K562 (cell line): ENCODE measurements at regions not wholly inside any gene's neighbourhood (a gene's known extent, or its start where the extent isn't known, plus 50 kb on each side); places are given as distances from the start of the nearest gene placed in this dataset.

Experiments used
- ATAC-seq: fragments of 200-7000 bp; cut with Tn5 transposase; 3 replicates; pipeline ENCODE4 v1.9.1; 2020; ENCODE audit warnings: moderate library complexity
- BruUV-seq: library from RNA; stranded (reverse); fragments of 400-500 nt; replicated peaks from 2 replicates; lab custom pipeline; 2021; lab: Mats Ljungman, UMichigan
- CTCF ChIA-PET: fragments of 300-600 bp; formaldehyde crosslinking; extraction: SDS; loops from one replicate; lab custom pipeline; 2021; ENCODE audit warnings: low intra/inter-chr PET ratio; lab: Yijun Ruan, JAX
- POLR2A ChIA-PET: fragments of 300-600, 350-650 bp; sonication (Branson Sonifier 250); formaldehyde crosslinking; extraction: SDS; loops from one replicate; lab custom pipeline; 2021; ENCODE audit warnings: antibody characterized with exemption, inconsistent platforms; lab: Yijun Ruan, JAX
- DNase-seq, 4 experiments: peaks; one replicate each; pipeline versions ENCODE4 v3.0.0 to v3.0.0-alpha.2; 2011 to 2018; ENCODE audit warnings: low spot score in 3 of 4, mixed read lengths in 3 of 4; ENCODE audit errors: extremely low read depth in 1 of 4
- FAIRE-seq: peaks from 2 replicates; lab custom pipeline; 2011; peaks lifted over from hg19 to GRCh38; lab: Jason Lieb, UNC
- H2AFZ ChIP-seq: 2 replicates; pipeline ENCODE4 v1.6.0; 2011; ENCODE audit warnings: low read depth, low read length, control low read depth, inconsistent platforms
- H3K27ac ChIP-seq: fragments of 200-600 bp; 3 replicates; pipeline ENCODE4 v1.8.0; 2011; ENCODE audit warnings: low read depth, mild to moderate bottlenecking, control low read depth, inconsistent platforms, low read length, moderate library complexity, mixed read lengths; ENCODE audit errors: extremely low read depth
- H3K27me3 ChIP-seq, 2 experiments: fragments of 300-600 bp in 1 of 2; 2 replicates in 1 of 2; 3 replicates in 1 of 2; pipeline versions ENCODE4 v1.6.0 to v1.8.0; 2011; ENCODE audit warnings: inconsistent platforms in 2 of 2, low read length in 2 of 2, mild to moderate bottlenecking in 1 of 2, mixed read lengths in 1 of 2, moderate library complexity in 1 of 2; ENCODE audit not compliant: control insufficient read depth in 2 of 2, insufficient read depth in 2 of 2
- H3K36me3 ChIP-seq: fragments of 300-600 bp; 3 replicates; pipeline ENCODE4 v1.8.0; 2011; ENCODE audit warnings: mild to moderate bottlenecking, low read length, inconsistent platforms; ENCODE audit not compliant: control insufficient read depth, insufficient read depth
- H3K4me1 ChIP-seq, 2 experiments: fragments of 200-600 bp in 1 of 2; replicated peaks in 1 of 2; 2 replicates in 1 of 2; 3 replicates in 1 of 2; pipeline versions ENCODE4 v1.5.1 to v1.8.0; 2011; ENCODE audit warnings: inconsistent platforms in 2 of 2, low read length in 2 of 2, mild to moderate bottlenecking in 1 of 2, mixed read lengths in 1 of 2, moderate library complexity in 1 of 2; ENCODE audit not compliant: control insufficient read depth in 2 of 2, insufficient read depth in 2 of 2
- H3K4me2 ChIP-seq: 2 replicates; pipeline ENCODE4 v1.6.1; 2011; ENCODE audit warnings: low read length, control low read depth, inconsistent platforms, mixed read lengths; ENCODE audit not compliant: insufficient read depth
- H3K4me3 ChIP-seq: fragments of 200-600 bp; sonication (generic), shearing (Covaris generic); 2 replicates; pipeline ENCODE4 v1.5.1; 2016; ENCODE audit warnings: control low read depth, inconsistent platforms
- H3K79me2 ChIP-seq: fragments of 200-600 bp; 3 replicates; pipeline ENCODE4 v1.8.0; 2011; ENCODE audit warnings: low read length, inconsistent platforms; ENCODE audit not compliant: control insufficient read depth, insufficient read depth
- H3K9ac ChIP-seq, 2 experiments: 2 replicates each; pipeline versions ENCODE4 v1.6.0 to v1.6.1; 2011; ENCODE audit warnings: low read depth in 2 of 2, low read length in 2 of 2, control low read depth in 1 of 2, inconsistent platforms in 1 of 2, mild to moderate bottlenecking in 1 of 2, mixed read lengths in 1 of 2; ENCODE audit not compliant: insufficient read depth in 1 of 2
- H3K9me1 ChIP-seq: one replicate; pipeline ENCODE4 v1.6.0; 2011; ENCODE audit warnings: inconsistent platforms, mild to moderate bottlenecking, low read length, moderate library complexity; ENCODE audit not compliant: control insufficient read depth, insufficient read depth
- H3K9me3 ChIP-seq: replicated peaks from 2 replicates; pipeline ENCODE4 v1.5.1; 2011; ENCODE audit warnings: low read depth, low read length, inconsistent platforms; ENCODE audit not compliant: control insufficient read depth, insufficient read depth
- H4K20me1 ChIP-seq: replicated peaks from 2 replicates; pipeline ENCODE4 v1.6.1; 2011; ENCODE audit warnings: low read length, inconsistent platforms, mixed read lengths; ENCODE audit not compliant: control insufficient read depth, insufficient read depth
- COPS2 ChIP-seq: fragments of 450-650 bp; conservative IDR thresholded peaks from 2 replicates; pipeline ENCODE4 v1.6.1; 2016; ENCODE audit warnings: mild to moderate bottlenecking, moderate library complexity
- E2F3 ChIP-seq: fragments of 250-450 bp; sonication (Bioruptor Pico); IDR thresholded peaks from 2 replicates; pipeline ENCODE4 v1.4.0; 2020; ENCODE audit warnings: mild to moderate bottlenecking
- FOXA1 ChIP-seq: fragments of 450-650 bp; IDR thresholded peaks from 2 replicates; pipeline ENCODE4 v1.6.1; 2016; ENCODE audit warnings: mild to moderate bottlenecking, borderline replicate concordance
- JUNB ChIP-seq: fragments of 450-650 bp; formaldehyde crosslinking; conservative IDR thresholded peaks from 2 replicates; pipeline ENCODE4 v1.4.0; 2020; ENCODE audit warnings: mild to moderate bottlenecking
- MCM5 ChIP-seq: fragments of 450-650 bp; IDR thresholded peaks from 2 replicates; pipeline ENCODE4 v1.6.1; 2016; ENCODE audit warnings: low read depth
- MIER1 ChIP-seq: fragments of 450-650 bp; IDR thresholded peaks from 2 replicates; pipeline ENCODE4 v1.6.1; 2016; ENCODE audit warnings: antibody characterized with exemption, mild to moderate bottlenecking, low read depth
- SREBF2 ChIP-seq: sonication (generic); formaldehyde crosslinking; IDR thresholded peaks from 2 replicates; pipeline ENCODE4 v1.4.0; 2020; ENCODE audit warnings: mild to moderate bottlenecking, missing genetic modification reagents
- ZKSCAN8 ChIP-seq: fragments of 200-800 bp; sonication (Bioruptor generic); IDR thresholded peaks from 2 replicates; pipeline ENCODE4 v1.6.1; 2016; ENCODE audit warnings: missing genetic modification characterization, missing compliant biosample characterization
- ZSCAN29 ChIP-seq: fragments of 450-650 bp; IDR thresholded peaks from 2 replicates; pipeline ENCODE4 v1.6.1; 2017
- WGBS: fragments of 100-300 bp; shearing (Covaris generic); methylation state at CpG from one replicate; pipeline ENCODE4 v1.1.6; 2016; ENCODE audit warnings: low coverage, mixed read lengths; ENCODE audit not compliant: insufficient coverage; ENCODE audit errors: missing lambda C conversion rate; 5-methylcytosine and 5-hydroxymethylcytosine counted together
- in situ Hi-C: fragments of 300-500 bp; cut with MboI; formaldehyde crosslinking; loops from 4 replicates; pipeline ENCODE4 v1.15.0; 2018; ENCODE audit warnings: inconsistent platforms, mixed read lengths
- intact Hi-C: fragments of 100-400 bp; cut with micrococcal nuclease; formaldehyde crosslinking; loops from 2 replicates; pipeline ENCODE4 v1.14.2; 2022
- TF ChIP-seq, protein P1 (sequence below): IDR thresholded peaks from 3 replicates; pipeline ENCODE4 v1.6.1; 2011; ENCODE audit warnings: borderline replicate concordance, mild to moderate bottlenecking; ENCODE audit not compliant: insufficient read length, insufficient read depth

DNA sequence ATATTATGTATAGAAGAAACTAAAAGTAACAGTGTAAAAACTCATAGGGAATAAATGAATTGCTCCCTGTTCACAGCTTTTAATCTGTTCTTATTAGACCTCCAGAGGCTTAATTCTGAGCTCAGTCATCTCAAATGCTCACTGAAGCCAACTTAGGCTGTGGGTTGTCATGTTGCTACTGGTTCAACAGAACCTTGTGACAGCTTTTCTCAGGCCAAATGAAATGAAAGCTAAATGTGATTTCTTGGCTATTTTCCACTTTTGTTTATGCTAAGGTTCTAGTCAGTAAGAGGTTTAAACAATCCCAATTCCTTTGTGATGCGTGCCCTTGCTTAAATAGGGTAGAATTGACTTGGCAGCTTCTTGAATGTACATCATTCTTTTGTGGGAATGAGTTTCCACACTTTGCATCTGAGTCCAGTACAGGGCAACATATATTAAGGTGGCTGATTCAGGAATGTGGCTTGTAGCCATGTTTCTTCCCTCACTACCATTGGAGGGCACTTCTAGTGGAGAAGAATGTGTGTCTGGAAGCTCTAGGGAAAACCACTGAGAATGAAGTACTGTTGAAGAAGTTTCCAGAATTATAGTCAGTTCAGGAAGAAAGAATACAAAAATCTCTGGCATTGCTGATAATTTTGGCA lies 156.4 kb downstream of the NEDD1 start:
- Histone ChIP-seq H3K27me3 (no peaks in the 10 kb centered on the region), H3K36me3 (no peaks in the 10 kb centered on the region), H3K9ac (no peak overlapping the region), H3K27ac (no peak overlapping the region), H3K9me3 (no peaks in the 10 kb centered on the region), H3K9me1 (no peaks in the 10 kb centered on the region), H2AFZ (no peak overlapping the region), H3K4me3 (no peak overlapping the region), H3K79me2 (no peaks in the 10 kb centered on the region), H3K4me1 (no peaks in the 10 kb centered on the region), H4K20me1 (no peaks in the 10 kb centered on the region), H3K4me2 (no peak overlapping the region)
- 0% methylated on average over 1 of the region's 1 CpG for WGBS
- intact Hi-C loops: no loop called here
- FAIRE-seq: no peak
- BruUV-seq: no TSS peak
- in situ Hi-C loops: no loop called here
- no peak for ATAC-seq
- TF ChIP-seq, protein P1, sequence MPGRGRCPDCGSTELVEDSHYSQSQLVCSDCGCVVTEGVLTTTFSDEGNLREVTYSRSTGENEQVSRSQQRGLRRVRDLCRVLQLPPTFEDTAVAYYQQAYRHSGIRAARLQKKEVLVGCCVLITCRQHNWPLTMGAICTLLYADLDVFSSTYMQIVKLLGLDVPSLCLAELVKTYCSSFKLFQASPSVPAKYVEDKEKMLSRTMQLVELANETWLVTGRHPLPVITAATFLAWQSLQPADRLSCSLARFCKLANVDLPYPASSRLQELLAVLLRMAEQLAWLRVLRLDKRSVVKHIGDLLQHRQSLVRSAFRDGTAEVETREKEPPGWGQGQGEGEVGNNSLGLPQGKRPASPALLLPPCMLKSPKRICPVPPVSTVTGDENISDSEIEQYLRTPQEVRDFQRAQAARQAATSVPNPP: no peak
- DNase-seq: no peak
- POLR2A ChIA-PET: no interaction called here
- CTCF ChIA-PET: no interaction called here

DNA sequence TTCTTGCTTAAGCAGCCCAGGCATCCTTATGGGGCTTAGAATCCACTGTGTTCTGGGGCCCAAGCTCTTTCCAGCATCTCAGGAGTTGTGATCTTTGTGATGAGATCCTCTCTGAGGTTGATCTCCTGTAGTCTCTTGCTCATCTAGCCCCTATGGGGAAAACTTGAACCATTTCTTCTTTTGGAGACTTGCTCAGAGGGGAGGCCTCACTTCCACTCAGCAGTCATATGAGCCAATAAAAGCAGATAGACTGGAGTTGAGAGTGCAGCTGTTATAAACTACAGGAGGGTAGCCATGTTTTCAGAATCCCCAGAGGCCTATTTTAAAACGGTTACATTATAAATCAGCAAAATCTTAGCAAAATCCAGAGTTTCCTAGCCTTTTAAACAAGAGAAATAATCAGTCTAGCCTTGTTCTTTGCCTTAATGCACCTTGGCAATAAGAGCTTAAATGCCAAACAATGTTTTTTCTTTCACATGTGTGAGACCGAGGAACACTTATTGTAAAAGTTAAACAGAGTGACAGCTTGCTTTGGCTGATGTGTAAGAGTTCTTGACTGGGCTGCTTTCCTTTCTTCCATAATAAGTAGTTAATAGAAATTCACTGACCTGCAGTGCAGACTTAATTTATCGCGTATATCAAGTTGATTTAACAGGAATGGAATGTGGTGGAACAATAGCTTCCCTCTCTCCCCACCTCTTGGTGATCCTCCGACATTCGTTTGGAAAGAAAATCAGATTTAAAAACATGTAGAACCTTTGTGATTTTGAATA lies 168.3 kb downstream of the NEDD1 start:
- Histone ChIP-seq H2AFZ (no peak overlapping the region), H4K20me1 (no peaks in the 10 kb centered on the region), H3K36me3 (no peaks in the 10 kb centered on the region), H3K9ac (no peak overlapping the region), H3K9me3 (no peaks in the 10 kb centered on the region), H3K4me2 (no peak overlapping the region), H3K4me3 (no peak overlapping the region), H3K27me3 (no peaks in the 10 kb centered on the region), H3K79me2 (no peaks in the 10 kb centered on the region), H3K9me1 (no peaks in the 10 kb centered on the region), H3K27ac (no peak overlapping the region), H3K4me1 (no peaks in the 10 kb centered on the region)
- no TSS peak for BruUV-seq
- ChIA-PET CTCF (no interaction called here), POLR2A (no interaction called here)
- ATAC-seq (no peak), FAIRE-seq (no peak), DNase-seq (no peak)
- intact Hi-C loops: no loop called here
- no peak for TF ChIP-seq SREBF2 (CRISPR knock-in tag)
- no peak for TF ChIP-seq FOXA1
- TF ChIP-seq ZKSCAN8 (CRISPR knock-in tag): no peak
- TF ChIP-seq COPS2: no peak
- no peak for TF ChIP-seq MIER1
- no peak for TF ChIP-seq JUNB (CRISPR knock-in tag)
- TF ChIP-seq MCM5: no peak
- no peak for TF ChIP-seq E2F3
- TF ChIP-seq ZSCAN29: no peak
- WGBS: 0% methylated on average over 6 of the region's 6 CpGs
- in situ Hi-C loops: no loop called here
